ENCODE measurements at regions not wholly inside any gene's neighbourhood (a gene's known extent, or its start where the extent isn't known, plus 50 kb on each side); places are given as distances from the start of the nearest gene placed in this dataset.

DNA sequence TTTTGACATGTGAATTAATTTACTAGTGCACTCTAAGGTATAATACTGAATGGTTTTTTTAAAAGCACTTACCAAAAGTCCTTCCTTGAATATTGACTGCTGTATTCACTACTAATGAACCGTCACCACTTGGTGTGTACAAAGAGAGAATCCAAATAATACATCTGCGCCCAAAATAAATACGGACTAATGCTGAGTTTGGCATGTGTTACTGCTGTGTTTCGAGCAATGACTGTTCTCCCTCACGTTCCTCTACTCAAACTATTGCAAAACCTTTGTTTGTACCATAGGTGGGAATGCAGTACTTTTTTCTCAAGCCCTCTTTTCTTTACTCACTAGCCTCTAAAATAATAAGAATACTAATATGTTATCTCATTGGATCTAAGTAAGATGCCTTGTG is 305.5 kb downstream of the QKI start:
- TF ChIP-seq POLR2A (IDR thresholded peaks at IDR 0.05; ENCODE audit: low read depth, low read length) = no peak
- TF ChIP-seq RAD21 (IDR thresholded peaks at IDR 0.05; ENCODE audit: low read length) = no peak
- TF ChIP-seq SMC3 (IDR thresholded peaks at IDR 0.05; ENCODE audit: low read depth, low read length) = no peak
- no peak for TF ChIP-seq CTCF (conservative IDR thresholded peaks at IDR 0.05; ENCODE audit: low read depth, low read length)
- TF ChIP-seq MAZ (IDR thresholded peaks at IDR 0.05; ENCODE audit: borderline replicate concordance, low read depth, low read length) = no peak
- no peak for TF ChIP-seq MAFK (IDR thresholded peaks at IDR 0.05; ENCODE audit: low read depth, low read length)
- no peak for TF ChIP-seq USF2 (IDR thresholded peaks at IDR 0.05; ENCODE audit: low read depth, low read length)
- TF ChIP-seq ELK1 (IDR thresholded peaks at IDR 0.05; ENCODE audit: borderline replicate concordance, low read depth, low read length) = no peak
- no peak for TF ChIP-seq CEBPB (IDR thresholded peaks at IDR 0.05; ENCODE audit: low read depth, low read length)
- TF ChIP-seq MXI1 (IDR thresholded peaks at IDR 0.05; ENCODE audit: borderline replicate concordance, low read depth, low read length) = no peak

Measured in IMR-90 (cell line).